HG03196 (cell line): ENCODE measurements at regions not wholly inside any gene's neighbourhood (a gene's known extent, or its start where the extent isn't known, plus 50 kb on each side); places are given as distances from the start of the nearest gene placed in this dataset.
"Not testable (repeated sequence)": the region's sequence is repeated elsewhere in the genome, so short reads cannot be mapped to it uniquely, and the experiment has no call there.

Experiments used
- ATAC-seq: cut with Tn5 transposase; IDR thresholded peaks from one replicate; pipeline ENCODE4 v1.9.1; 2021; ENCODE audit not compliant: unreplicated experiment

DNA sequence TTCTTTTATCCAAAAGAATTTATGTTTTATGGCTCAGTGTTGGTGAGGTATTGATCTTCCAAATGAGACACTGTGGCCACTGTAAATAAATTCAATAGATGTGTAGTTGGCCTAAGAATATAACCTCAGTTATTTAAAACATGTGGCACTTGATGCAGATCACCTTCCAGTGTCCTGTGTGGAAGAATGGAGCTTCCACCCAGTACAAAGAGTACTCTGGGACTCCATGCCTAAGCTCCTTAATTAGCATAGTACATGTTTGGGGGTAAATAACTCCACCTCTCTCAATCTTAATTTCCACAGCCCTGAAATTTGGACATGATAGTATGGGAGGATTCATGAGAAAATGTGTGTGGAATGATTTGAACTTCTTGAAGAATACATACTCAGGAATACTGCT is 105.7 kb downstream of the SPDYE17 start:
- not testable (repeated sequence) for ATAC-seq

GRCh38 chr7:76924756-76925155 is 107.4 kb downstream of the SPDYE17 start:
- ATAC-seq: not testable (repeated sequence)

GRCh38 chr7:76918619-76919018 is 113.5 kb downstream of the SPDYE17 start:
- not testable (repeated sequence) for ATAC-seq

DNA sequence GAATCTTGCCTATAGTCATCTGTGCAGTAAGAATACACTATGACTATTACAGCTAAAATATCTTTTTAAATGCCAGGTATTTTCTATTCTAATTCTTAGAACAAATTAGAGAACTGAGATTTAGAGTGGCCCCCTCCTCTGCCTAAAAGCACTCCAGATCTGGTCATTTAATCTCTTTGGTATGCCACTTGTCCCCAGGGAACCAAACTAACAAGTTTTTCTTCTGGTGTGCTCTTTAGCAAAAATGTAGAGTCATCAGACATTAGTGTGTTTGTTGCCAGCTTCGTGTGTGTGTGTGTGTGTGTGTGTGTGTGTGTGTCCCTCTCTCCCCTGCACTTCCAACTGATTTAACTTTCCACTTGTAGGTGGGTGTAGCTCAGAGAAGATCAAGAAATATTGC is 117.8 kb downstream of the SPDYE17 start:
- ATAC-seq: not testable (repeated sequence)

- not testable (repeated sequence) for ATAC-seq
Measured at GRCh38 chr7:76912011-76912814, 119.9 kb downstream of the SPDYE17 start.

DNA sequence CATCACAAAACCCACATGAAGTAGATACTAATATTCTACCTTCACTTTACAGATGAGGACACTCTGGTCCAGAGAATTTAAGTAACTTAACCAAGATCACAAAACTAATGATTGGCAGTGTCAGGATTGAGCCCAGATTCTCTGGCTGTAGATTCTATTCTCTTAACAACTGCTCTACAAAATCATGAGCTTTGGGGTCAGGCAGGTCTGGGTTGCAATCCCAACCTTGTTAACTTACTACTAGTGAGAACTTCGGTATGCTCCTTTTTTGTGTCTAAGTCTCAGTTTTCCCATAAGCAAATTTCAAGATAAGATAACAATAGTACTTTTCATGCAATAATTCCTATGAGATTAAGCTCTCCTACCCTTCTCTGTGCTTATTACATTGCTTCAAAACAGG is 127.5 kb downstream of the SPDYE17 start:
- ATAC-seq: not testable (repeated sequence)

- ATAC-seq: not testable (repeated sequence)
Measured at GRCh38 chr7:76901944-76902710, 130.0 kb downstream of the SPDYE17 start.

GRCh38 chr7:76898807-76899206 is 133.4 kb downstream of the SPDYE17 start:
- ATAC-seq: not testable (repeated sequence)

GRCh38 chr7:76897007-76897406 is 135.2 kb downstream of the SPDYE17 start:
- ATAC-seq: not testable (repeated sequence)

- not testable (repeated sequence) for ATAC-seq
Measured at GRCh38 chr7:76895696-76896095, 136.5 kb downstream of the SPDYE17 start.

DNA sequence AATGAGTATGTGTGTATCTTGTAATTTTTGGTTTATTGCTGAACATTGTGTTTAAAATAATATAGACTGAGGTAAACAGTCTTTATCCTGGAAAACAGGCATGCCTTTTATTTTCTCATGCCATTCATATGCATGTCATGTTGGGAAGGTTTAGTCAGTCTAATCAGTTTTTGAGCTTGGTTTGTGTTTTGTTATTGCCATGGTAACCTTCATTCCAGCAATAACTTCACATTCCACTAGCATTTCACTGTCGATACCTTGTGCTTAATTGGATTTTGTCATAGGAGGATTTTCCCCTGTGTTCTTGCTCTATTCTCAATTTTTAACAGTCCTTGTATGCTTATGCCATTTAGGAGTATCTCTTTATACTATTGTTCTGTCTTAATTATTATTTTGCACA is 140.4 kb downstream of the SPDYE17 start:
- not testable (repeated sequence) for ATAC-seq

DNA sequence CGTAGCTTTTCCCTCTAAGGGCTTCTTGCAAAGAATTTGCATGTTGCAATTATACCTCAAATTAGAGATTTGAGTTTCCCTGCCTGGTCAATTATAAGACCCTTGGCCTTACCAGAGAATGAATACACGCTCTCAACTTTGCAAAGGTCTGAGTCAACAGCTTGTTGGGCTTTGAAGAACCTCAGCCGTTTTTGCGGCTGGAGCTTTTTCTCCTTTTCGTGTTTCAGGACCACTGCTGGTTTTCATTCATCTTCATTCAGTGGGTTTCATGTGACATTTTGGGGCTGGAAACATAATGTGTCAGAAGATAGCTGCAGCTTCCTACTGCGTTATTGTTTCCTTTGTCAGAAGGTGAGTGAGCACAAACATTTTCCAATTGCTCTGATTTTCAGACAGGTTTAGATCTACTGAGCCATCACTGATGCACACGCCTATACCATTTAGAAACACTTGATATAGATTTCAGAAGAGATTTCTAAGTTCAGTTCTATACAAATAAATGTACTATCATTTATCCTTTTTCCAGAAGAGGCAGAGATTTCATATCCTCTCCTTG is 152.3 kb downstream of the SPDYE17 start:
- not testable (repeated sequence) for ATAC-seq

DNA sequence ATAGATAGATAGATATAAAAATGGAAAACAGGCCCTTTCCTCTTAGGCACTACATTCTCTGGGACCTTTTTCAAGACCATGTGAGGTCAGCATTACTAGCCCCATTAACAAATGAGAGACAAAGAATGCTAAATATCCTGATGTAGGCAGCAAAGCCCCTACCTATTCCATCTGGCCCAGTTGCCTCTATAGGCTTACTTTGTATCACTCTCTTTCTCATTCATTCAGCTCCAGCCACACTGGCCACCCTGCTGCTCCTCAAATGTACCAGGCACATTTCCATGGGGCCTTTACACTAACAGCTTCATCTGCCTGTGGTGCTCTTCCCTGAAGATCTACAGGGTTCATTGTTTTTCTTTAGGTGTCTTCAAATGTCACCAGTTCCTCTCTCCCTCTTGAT is 156.4 kb downstream of the SPDYE17 start:
- not testable (repeated sequence) for ATAC-seq

- ATAC-seq: not testable (repeated sequence)
Measured at GRCh38 chr7:76870504-76870808, 161.7 kb downstream of the SPDYE17 start.

DNA sequence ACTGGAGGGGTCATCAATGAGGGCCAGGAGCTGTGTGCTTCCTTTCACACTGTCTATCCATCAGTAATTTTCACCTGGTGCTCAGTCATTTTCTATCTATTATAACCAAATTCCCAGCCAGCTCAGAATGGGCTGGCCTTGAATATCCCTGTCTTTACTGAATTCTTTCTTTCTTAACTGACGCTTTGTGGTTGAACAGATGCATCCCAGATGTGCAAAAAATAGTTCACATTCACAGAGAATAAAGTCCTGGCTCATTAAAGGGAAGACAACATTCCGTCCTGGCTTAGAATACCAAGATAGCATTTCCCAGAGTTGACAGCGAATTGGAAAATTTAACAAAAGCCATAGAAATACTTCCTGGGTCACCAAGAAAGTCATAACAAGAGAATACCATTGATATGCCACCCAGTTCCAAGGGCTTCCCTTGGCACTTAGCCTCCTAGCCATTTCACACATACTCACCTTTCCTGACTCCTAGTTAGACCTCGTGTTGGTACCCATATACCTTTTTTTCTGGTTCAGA is 164.7 kb downstream of the SPDYE17 start:
- not testable (repeated sequence) for ATAC-seq

DNA sequence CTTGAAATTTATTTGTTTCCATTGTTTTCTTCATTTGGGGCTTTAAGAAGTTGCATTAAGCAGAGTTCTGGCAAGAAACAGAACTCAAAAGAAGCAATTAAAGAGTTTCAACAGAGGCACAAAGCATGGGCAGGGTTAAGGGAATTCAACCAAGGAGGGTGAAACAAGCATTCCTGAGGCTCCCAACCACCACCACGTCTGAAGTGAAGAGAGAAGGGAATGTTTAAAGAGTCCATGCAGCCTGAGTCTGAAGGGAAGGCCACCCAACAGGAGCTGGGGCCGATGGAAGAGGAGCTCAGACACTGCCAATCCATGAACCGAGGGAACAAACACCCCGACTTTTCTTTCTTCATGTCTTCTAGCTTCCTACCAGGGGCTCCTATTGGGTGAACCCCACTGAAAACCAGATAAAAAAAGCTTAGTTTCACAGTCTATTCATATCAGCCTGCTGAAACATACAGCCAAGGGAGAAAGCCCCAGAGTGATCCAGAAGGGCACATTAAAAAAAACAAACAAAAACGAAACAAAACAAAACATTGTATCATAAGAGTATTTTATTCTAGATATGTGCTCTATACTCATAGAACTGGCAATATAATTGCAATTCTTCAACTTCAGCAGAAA is 168.9 kb downstream of the SPDYE17 start:
- not testable (repeated sequence) for ATAC-seq

DNA sequence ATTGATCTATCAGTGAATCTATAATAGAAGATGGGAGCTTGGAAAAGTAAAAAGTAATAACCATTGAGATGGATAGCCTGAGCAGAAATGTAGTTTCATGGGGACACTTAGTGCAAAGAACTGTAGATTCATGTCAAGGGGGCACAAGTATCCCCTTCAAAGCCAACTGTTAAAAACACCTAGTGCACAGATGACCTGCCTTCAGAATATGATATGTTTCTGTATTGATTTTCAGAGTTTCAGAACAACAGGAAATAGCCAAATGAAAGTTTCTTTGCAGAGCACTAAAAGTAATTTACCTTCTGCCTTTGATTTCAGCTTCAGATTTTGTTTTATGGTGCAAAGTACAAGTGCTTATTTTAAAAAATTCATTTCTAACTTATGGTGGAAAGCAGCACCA is 169.9 kb downstream of the SPDYE17 start:
- not testable (repeated sequence) for ATAC-seq

DNA sequence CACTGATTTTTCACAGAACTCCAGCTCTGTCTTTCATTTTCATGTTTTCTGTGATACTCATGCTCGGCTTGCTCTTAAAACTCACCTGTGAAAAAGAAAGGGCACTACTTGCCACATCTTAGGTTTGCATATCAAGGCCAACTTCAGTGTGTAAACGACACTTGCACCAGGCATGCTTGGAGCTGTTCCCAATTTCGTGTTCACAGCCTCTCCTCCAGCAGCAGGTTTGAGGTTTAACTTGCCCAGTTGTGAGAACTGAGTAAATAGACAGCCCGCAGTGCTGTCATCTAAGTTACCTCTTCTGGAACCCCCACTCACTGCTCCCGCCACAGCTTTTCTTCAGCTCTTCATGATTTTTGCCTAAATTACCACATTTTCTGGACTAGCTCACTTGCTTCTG is 172.2 kb downstream of the SPDYE17 start:
- not testable (repeated sequence) for ATAC-seq

GRCh38 chr7:76854631-76855030 is 177.5 kb downstream of the SPDYE17 start:
- ATAC-seq: not testable (repeated sequence)

GRCh38 chr7:76852787-76853584 is 179.2 kb downstream of the SPDYE17 start:
- ATAC-seq: not testable (repeated sequence)
